ENCODE measurements at regions not wholly inside any gene's neighbourhood (a gene's known extent, or its start where the extent isn't known, plus 50 kb on each side); places are given as distances from the start of the nearest gene placed in this dataset.
A peak's percentile ranks its signal among the peaks of the same experiment; 100 is the strongest.

- Histone ChIP-seq H3K27me3 (ENCODE audit: control insufficient read depth, insufficient read depth, low read length) (no peaks in the 10 kb centered on the region), H3K4me3 (ENCODE audit: low read depth, low read length) (no peak overlapping the region), H3K36me3 (ENCODE audit: control insufficient read depth, insufficient read depth, low read length) (peaks cover 5% of the 10 kb centered on the region)
- TF ChIP-seq CTCF (IDR thresholded peaks at IDR 0.05; ENCODE audit: insufficient read depth, low read length, poor library complexity, severe bottlenecking) = no peak
- DNase-seq (ENCODE audit: low read depth) = no peak
Observed at GRCh38 chr12:124369055-124369826, 74.3 kb downstream of the RFLNA start.

- no peaks in the 10 kb centered on the region for H3K27me3 ChIP-seq (ENCODE audit: control insufficient read depth, insufficient read depth, low read length)
- TF ChIP-seq CTCF (IDR thresholded peaks at IDR 0.05; ENCODE audit: insufficient read depth, low read length, poor library complexity, severe bottlenecking) = peak; percentile 20
- peaks cover 5% of the 10 kb centered on the region for H3K36me3 ChIP-seq (ENCODE audit: control insufficient read depth, insufficient read depth, low read length)
- DNase-seq (ENCODE audit: low read depth) = no peak
- H3K4me3 ChIP-seq (ENCODE audit: low read depth, low read length) = no peak overlapping the region
Observed at GRCh38 chr12:124368421-124369032, 73.6 kb downstream of the RFLNA start.

GRCh38 chr12:124365726-124366430 is 71.0 kb downstream of the RFLNA start:
- DNase-seq (ENCODE audit: low read depth) = no peak
- TF ChIP-seq CTCF (IDR thresholded peaks at IDR 0.05; ENCODE audit: insufficient read depth, low read length, poor library complexity, severe bottlenecking) = no peak
- Histone ChIP-seq H3K36me3 (ENCODE audit: control insufficient read depth, insufficient read depth, low read length) (peaks cover 5% of the 10 kb centered on the region), H3K4me3 (ENCODE audit: low read depth, low read length) (no peak overlapping the region), H3K27me3 (ENCODE audit: control insufficient read depth, insufficient read depth, low read length) (no peaks in the 10 kb centered on the region)

All from kidney epithelial cell (primary cell).